ENCODE measurements at regions not wholly inside any gene's neighbourhood (a gene's known extent, or its start where the extent isn't known, plus 50 kb on each side); places are given as distances from the start of the nearest gene placed in this dataset.
"Not testable (repeated sequence)": the region's sequence is repeated elsewhere in the genome, so short reads cannot be mapped to it uniquely, and the experiment has no call there.

DNA sequence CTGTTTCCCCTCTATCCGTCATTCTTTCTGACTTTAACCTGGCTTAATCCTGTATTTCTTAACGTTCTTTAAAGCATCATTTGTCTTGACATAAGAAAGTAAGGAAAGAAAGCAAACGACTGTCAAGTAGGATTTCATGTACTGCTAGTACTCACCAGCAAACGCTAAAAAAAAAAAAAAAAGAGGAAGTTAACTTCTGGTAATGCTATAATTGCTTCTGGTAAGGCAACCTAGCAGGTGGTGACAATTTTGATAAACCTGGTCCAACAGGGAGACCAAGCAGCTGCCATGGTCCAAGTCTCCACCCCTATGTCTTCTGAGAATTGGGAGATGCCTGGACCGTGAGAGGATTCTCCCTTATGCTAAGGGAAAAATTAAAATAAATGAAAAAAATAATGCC is 306.6 kb downstream of the DAD1 start:
- ATAC-seq = no peak

DNA sequence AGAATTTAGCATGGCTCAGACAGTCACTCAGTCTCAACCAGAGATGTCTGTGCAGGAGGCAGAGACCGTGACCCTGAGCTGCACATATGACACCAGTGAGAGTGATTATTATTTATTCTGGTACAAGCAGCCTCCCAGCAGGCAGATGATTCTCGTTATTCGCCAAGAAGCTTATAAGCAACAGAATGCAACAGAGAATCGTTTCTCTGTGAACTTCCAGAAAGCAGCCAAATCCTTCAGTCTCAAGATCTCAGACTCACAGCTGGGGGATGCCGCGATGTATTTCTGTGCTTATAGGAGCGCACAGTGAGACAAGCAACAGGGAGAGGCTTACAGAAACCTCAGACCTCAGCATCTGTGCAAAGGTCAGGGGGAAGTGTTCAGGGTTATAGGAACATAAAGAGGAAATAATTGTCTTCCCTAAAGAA is 307.6 kb downstream of the DAD1 start:
- not testable (repeated sequence) for ATAC-seq

More for the DNA sequence above, 306.6 kb downstream of the DAD1 start:
- TF ChIP-seq PPARA (CRISPR knock-in tag; IDR thresholded peaks at IDR 0.05; ENCODE audit: borderline replicate concordance) (no peak), SNAI2 (CRISPR knock-in tag; IDR thresholded peaks at IDR 0.05) (no peak), TOX (CRISPR knock-in tag; IDR thresholded peaks at IDR 0.05; ENCODE audit: borderline replicate concordance) (no peak)

DNA sequence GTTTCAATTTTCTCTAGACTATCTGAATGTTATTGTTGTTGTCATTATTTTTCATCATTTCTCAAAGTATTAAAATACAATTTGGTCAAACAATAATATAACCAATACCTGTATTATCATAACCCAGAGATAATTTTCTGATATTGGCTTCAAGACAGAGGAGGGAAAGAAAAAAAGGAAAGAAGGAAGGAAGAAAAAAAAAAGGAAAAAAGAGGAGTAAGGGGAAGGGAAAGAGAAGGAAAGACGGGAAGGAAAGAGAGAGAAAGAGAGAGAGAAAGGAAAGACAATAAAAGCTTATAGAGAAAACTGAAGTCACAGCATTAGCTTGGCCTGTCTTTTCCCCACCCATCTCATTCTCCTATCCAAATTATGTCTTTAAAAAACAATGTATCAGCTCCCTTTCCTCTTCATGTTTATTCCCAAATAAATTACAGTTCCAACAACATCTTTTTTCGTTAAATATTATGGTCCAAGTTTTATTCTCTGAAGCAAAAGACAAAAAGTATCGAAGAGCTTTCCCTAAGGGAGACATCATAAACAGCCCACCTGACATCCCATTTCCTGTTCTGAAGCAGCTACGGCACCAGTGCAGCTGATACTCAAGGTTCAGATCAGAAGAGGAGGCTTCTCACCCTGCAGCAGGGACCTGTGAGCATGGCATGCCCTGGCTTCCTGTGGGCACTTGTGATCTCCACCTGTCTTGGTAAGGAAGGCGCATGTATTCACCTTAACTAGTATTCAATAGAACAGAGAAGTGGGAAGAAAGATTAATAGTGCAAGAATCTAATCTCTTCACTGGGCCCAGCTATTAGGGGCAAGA is 308.3 kb downstream of the DAD1 start:
- ATAC-seq = no peak
- TF ChIP-seq ESRRG (CRISPR knock-in tag; IDR thresholded peaks at IDR 0.05) (no peak), TCF4 (CRISPR knock-in tag; IDR thresholded peaks at IDR 0.05; ENCODE audit: borderline replicate concordance) (no peak), CSDC2 (CRISPR knock-in tag; IDR thresholded peaks at IDR 0.05) (no peak), ZNF565 (CRISPR knock-in tag; conservative IDR thresholded peaks at IDR 0.05; ENCODE audit: low read depth) (no peak), ZC3H10 (CRISPR knock-in tag; IDR thresholded peaks at IDR 0.05) (no peak), BACH2 (CRISPR knock-in tag; IDR thresholded peaks at IDR 0.05; ENCODE audit: borderline replicate concordance) (no peak), TOX (CRISPR knock-in tag; IDR thresholded peaks at IDR 0.05; ENCODE audit: borderline replicate concordance) (no peak), ISL1 (CRISPR knock-in tag; IDR thresholded peaks at IDR 0.05) (no peak), OSR1 (CRISPR knock-in tag; IDR thresholded peaks at IDR 0.05) (no peak), SNAI2 (CRISPR knock-in tag; IDR thresholded peaks at IDR 0.05) (no peak)
- TF ChIP-seq, protein P1, sequence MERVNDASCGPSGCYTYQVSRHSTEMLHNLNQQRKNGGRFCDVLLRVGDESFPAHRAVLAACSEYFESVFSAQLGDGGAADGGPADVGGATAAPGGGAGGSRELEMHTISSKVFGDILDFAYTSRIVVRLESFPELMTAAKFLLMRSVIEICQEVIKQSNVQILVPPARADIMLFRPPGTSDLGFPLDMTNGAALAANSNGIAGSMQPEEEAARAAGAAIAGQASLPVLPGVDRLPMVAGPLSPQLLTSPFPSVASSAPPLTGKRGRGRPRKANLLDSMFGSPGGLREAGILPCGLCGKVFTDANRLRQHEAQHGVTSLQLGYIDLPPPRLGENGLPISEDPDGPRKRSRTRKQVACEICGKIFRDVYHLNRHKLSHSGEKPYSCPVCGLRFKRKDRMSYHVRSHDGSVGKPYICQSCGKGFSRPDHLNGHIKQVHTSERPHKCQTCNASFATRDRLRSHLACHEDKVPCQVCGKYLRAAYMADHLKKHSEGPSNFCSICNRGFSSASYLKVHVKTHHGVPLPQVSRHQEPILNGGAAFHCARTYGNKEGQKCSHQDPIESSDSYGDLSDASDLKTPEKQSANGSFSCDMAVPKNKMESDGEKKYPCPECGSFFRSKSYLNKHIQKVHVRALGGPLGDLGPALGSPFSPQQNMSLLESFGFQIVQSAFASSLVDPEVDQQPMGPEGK (CRISPR knock-in tag; IDR thresholded peaks at IDR 0.05; ENCODE audit: borderline replicate concordance) = no peak
- TF ChIP-seq, protein P2, sequence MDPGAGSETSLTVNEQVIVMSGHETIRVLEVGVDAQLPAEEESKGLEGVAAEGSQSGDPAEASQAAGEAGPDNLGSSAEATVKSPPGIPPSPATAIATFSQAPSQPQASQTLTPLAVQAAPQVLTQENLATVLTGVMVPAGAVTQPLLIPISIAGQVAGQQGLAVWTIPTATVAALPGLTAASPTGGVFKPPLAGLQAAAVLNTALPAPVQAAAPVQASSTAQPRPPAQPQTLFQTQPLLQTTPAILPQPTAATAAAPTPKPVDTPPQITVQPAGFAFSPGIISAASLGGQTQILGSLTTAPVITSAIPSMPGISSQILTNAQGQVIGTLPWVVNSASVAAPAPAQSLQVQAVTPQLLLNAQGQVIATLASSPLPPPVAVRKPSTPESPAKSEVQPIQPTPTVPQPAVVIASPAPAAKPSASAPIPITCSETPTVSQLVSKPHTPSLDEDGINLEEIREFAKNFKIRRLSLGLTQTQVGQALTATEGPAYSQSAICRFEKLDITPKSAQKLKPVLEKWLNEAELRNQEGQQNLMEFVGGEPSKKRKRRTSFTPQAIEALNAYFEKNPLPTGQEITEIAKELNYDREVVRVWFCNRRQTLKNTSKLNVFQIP (CRISPR knock-in tag; IDR thresholded peaks at IDR 0.05; ENCODE audit: borderline replicate concordance, low read depth) = no peak
- TF ChIP-seq, protein P3, sequence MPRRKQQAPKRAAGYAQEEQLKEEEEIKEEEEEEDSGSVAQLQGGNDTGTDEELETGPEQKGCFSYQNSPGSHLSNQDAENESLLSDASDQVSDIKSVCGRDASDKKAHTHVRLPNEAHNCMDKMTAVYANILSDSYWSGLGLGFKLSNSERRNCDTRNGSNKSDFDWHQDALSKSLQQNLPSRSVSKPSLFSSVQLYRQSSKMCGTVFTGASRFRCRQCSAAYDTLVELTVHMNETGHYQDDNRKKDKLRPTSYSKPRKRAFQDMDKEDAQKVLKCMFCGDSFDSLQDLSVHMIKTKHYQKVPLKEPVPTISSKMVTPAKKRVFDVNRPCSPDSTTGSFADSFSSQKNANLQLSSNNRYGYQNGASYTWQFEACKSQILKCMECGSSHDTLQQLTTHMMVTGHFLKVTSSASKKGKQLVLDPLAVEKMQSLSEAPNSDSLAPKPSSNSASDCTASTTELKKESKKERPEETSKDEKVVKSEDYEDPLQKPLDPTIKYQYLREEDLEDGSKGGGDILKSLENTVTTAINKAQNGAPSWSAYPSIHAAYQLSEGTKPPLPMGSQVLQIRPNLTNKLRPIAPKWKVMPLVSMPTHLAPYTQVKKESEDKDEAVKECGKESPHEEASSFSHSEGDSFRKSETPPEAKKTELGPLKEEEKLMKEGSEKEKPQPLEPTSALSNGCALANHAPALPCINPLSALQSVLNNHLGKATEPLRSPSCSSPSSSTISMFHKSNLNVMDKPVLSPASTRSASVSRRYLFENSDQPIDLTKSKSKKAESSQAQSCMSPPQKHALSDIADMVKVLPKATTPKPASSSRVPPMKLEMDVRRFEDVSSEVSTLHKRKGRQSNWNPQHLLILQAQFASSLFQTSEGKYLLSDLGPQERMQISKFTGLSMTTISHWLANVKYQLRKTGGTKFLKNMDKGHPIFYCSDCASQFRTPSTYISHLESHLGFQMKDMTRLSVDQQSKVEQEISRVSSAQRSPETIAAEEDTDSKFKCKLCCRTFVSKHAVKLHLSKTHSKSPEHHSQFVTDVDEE (CRISPR knock-in tag; IDR thresholded peaks at IDR 0.05) = no peak

DNA sequence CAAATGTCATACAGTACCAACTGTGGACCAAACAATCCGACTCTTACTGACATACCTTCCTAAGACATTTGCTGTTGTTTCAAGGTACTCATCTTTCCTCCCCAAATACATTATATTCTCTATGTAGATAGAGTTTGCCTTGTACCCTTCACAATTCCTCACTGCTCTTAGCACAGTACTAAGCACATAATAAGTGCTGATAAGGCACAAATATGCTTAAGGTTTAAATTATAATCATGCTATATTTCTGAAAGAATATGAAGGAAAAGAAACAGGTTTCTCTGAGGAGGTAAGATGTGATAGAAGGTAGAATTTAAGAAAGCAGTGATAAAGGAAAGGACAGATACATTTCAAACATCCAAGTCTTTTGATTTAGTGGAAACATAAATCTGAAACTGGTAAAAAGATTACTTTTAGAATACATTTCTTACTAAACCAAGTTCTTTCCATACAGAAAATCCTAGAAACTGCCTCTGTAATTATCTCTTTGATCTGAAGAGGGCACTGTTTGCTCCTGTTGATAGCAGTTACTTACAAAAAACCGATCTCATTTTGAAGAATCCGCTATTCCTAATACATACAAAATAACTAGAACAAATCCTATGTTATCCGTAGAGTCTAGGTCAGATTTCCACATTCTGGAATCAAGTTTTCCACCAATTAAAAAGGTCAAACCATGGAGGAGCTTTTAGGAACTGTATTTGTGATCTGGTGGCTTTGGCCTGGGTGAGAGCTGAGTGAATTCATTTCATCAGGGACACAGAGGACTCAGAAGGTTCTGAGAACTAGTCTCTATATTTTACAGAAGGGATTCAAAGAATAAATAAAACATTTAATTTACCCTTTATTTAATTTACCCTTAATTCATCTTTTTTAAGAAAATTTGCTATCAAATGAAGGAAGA is 311.9 kb downstream of the DAD1 start:
- ATAC-seq = peak; percentile 46; the same call in 1 of the 3 replicates
- TF ChIP-seq GLIS3 (CRISPR knock-in tag; IDR thresholded peaks at IDR 0.05) (no peak), ISL1 (CRISPR knock-in tag; IDR thresholded peaks at IDR 0.05) (no peak), ZFP30 (CRISPR knock-in tag; IDR thresholded peaks at IDR 0.05) (no peak), PPARA (CRISPR knock-in tag; IDR thresholded peaks at IDR 0.05; ENCODE audit: borderline replicate concordance) (no peak), ZNF565 (CRISPR knock-in tag; conservative IDR thresholded peaks at IDR 0.05; ENCODE audit: low read depth) (no peak), CSDC2 (CRISPR knock-in tag; IDR thresholded peaks at IDR 0.05) (no peak), OSR1 (CRISPR knock-in tag; IDR thresholded peaks at IDR 0.05) (no peak), ZNF8 (CRISPR knock-in tag; IDR thresholded peaks at IDR 0.05) (no peak), ESRRG (CRISPR knock-in tag; IDR thresholded peaks at IDR 0.05) (no peak)
- TF ChIP-seq, protein P3 (CRISPR knock-in tag; IDR thresholded peaks at IDR 0.05) = no peak
- TF ChIP-seq, protein P1 (CRISPR knock-in tag; IDR thresholded peaks at IDR 0.05; ENCODE audit: borderline replicate concordance) = no peak
- TF ChIP-seq, protein P2 (CRISPR knock-in tag; IDR thresholded peaks at IDR 0.05; ENCODE audit: borderline replicate concordance, low read depth) = no peak
